ENCODE measurements at regions not wholly inside any gene's neighbourhood (a gene's known extent, or its start where the extent isn't known, plus 50 kb on each side); places are given as distances from the start of the nearest gene placed in this dataset.

DNA sequence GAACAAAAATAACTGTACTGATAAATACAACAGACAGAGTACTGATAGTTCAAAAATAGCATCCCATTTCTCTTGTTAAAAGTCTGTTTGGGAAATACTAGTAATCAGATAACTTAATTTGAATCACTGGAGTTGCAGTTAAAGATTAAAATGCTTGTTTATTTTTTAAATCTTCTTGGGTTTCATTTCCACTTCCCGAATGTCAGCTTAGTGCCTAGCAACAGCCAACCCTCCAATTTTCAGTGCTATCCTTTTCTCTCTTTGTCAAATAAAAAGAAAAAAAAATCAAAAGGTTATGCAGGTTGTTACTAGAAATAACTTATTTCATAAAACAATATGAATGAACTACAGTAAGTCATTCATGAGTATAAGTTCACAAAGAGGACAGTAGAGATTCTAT lies 257.7 kb upstream of the STXBP5 start:
- TF ChIP-seq, protein P1, sequence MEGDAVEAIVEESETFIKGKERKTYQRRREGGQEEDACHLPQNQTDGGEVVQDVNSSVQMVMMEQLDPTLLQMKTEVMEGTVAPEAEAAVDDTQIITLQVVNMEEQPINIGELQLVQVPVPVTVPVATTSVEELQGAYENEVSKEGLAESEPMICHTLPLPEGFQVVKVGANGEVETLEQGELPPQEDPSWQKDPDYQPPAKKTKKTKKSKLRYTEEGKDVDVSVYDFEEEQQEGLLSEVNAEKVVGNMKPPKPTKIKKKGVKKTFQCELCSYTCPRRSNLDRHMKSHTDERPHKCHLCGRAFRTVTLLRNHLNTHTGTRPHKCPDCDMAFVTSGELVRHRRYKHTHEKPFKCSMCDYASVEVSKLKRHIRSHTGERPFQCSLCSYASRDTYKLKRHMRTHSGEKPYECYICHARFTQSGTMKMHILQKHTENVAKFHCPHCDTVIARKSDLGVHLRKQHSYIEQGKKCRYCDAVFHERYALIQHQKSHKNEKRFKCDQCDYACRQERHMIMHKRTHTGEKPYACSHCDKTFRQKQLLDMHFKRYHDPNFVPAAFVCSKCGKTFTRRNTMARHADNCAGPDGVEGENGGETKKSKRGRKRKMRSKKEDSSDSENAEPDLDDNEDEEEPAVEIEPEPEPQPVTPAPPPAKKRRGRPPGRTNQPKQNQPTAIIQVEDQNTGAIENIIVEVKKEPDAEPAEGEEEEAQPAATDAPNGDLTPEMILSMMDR (IDR thresholded peaks at IDR 0.05; ENCODE audit: low read depth, low read length) = no peak
- TF ChIP-seq POLR2A (IDR thresholded peaks at IDR 0.05; ENCODE audit: extremely low read depth, insufficient read length) = no peak
- TF ChIP-seq, protein P2, sequence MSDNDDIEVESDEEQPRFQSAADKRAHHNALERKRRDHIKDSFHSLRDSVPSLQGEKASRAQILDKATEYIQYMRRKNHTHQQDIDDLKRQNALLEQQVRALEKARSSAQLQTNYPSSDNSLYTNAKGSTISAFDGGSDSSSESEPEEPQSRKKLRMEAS (IDR thresholded peaks at IDR 0.05; ENCODE audit: low read depth, low read length) = no peak
- TF ChIP-seq MYC (IDR thresholded peaks at IDR 0.05; ENCODE audit: low read depth, low read length) = no peak
